ENCODE measurements at regions not wholly inside any gene's neighbourhood (a gene's known extent, or its start where the extent isn't known, plus 50 kb on each side); places are given as distances from the start of the nearest gene placed in this dataset.

- no peak overlapping the region for H3K4me3 ChIP-seq (ENCODE audit: low read depth in 1 of 2, low read length in 1 of 2)
- H3K36me3 ChIP-seq = no peaks in the 10 kb centered on the region
- no peaks in the 10 kb centered on the region for H3K9me3 ChIP-seq
- no peak for TF ChIP-seq CTCF (IDR thresholded peaks at IDR 0.05)
- no peaks in the 10 kb centered on the region for H3K27me3 ChIP-seq
- no peaks in the 10 kb centered on the region for H3K4me1 ChIP-seq (ENCODE audit: control insufficient read depth in 1 of 2, insufficient read depth in 1 of 2, low read depth in 1 of 2, low read length in 1 of 2)
- no peak overlapping the region for H3K27ac ChIP-seq
Observed at GRCh38 chr10:130380056-130380455, 243.9 kb downstream of the GLRX3 start.

- Histone ChIP-seq H3K27me3 (no peaks in the 10 kb centered on the region), H3K36me3 (no peaks in the 10 kb centered on the region), H3K27ac (no peak overlapping the region), H3K9me3 (no peaks in the 10 kb centered on the region), H3K4me3 (ENCODE audit: low read depth in 1 of 2, low read length in 1 of 2) (no peak overlapping the region), H3K4me1 (ENCODE audit: control insufficient read depth in 1 of 2, insufficient read depth in 1 of 2, low read depth in 1 of 2, low read length in 1 of 2) (no peaks in the 10 kb centered on the region)
- TF ChIP-seq CTCF (IDR thresholded peaks at IDR 0.05) = no peak
Observed at GRCh38 chr10:130382031-130382430, 245.8 kb downstream of the GLRX3 start.

GRCh38 chr10:130387936-130388580 lies 251.9 kb downstream of the GLRX3 start:
- no peak overlapping the region for H3K4me3 ChIP-seq (ENCODE audit: low read depth in 1 of 2, low read length in 1 of 2)
- H3K36me3 ChIP-seq = no peaks in the 10 kb centered on the region
- no peak for TF ChIP-seq CTCF (IDR thresholded peaks at IDR 0.05)
- no peak overlapping the region for H3K27ac ChIP-seq
- no peaks in the 10 kb centered on the region for H3K27me3 ChIP-seq
- no peaks in the 10 kb centered on the region for H3K4me1 ChIP-seq (ENCODE audit: control insufficient read depth in 1 of 2, insufficient read depth in 1 of 2, low read depth in 1 of 2, low read length in 1 of 2)
- H3K9me3 ChIP-seq = no peaks in the 10 kb centered on the region

- H3K4me3 ChIP-seq (ENCODE audit: low read depth in 1 of 2, low read length in 1 of 2) = no peak overlapping the region
- no peak for TF ChIP-seq CTCF (IDR thresholded peaks at IDR 0.05)
- no peaks in the 10 kb centered on the region for H3K27me3 ChIP-seq
Observed at GRCh38 chr10:130388746-130389145, 252.6 kb downstream of the GLRX3 start.

GRCh38 chr10:130389906-130390305 lies 253.7 kb downstream of the GLRX3 start:
- TF ChIP-seq CTCF (IDR thresholded peaks at IDR 0.05) = no peak
- H3K9me3 ChIP-seq = no peaks in the 10 kb centered on the region
- no peaks in the 10 kb centered on the region for H3K4me1 ChIP-seq (ENCODE audit: control insufficient read depth in 1 of 2, insufficient read depth in 1 of 2, low read depth in 1 of 2, low read length in 1 of 2)

More at GRCh38 chr10:130388746-130389145, 252.6 kb downstream of the GLRX3 start:
- no peaks in the 10 kb centered on the region for H3K36me3 ChIP-seq
- no peaks in the 10 kb centered on the region for H3K4me1 ChIP-seq (ENCODE audit: control insufficient read depth in 1 of 2, insufficient read depth in 1 of 2, low read depth in 1 of 2, low read length in 1 of 2)
- H3K9me3 ChIP-seq = no peaks in the 10 kb centered on the region
- no peak overlapping the region for H3K27ac ChIP-seq

More at GRCh38 chr10:130389906-130390305, 253.7 kb downstream of the GLRX3 start:
- Histone ChIP-seq H3K36me3 (no peaks in the 10 kb centered on the region), H3K27me3 (no peaks in the 10 kb centered on the region), H3K4me3 (ENCODE audit: low read depth in 1 of 2, low read length in 1 of 2) (no peak overlapping the region), H3K27ac (no peak overlapping the region)
